DND-41 (cell line): ENCODE measurements at regions not wholly inside any gene's neighbourhood (a gene's known extent, or its start where the extent isn't known, plus 50 kb on each side); places are given as distances from the start of the nearest gene placed in this dataset.

Source experiments
- EZH2 ChIP-seq: IDR thresholded peaks from 3 replicates; pipeline ENCODE4 v1.6.1; 2012; ENCODE audit warnings: borderline replicate concordance, low read depth, mild to moderate bottlenecking, moderate library complexity, low read length, inconsistent platforms; ENCODE audit not compliant: severe bottlenecking
- TF ChIP-seq, protein P1 (sequence below): IDR thresholded peaks from 2 replicates; pipeline ENCODE4 v1.5.1; 2012; ENCODE audit warnings: borderline replicate concordance, low read length, moderate library complexity, mild to moderate bottlenecking; ENCODE audit not compliant: poor library complexity, severe bottlenecking; ENCODE audit errors: extremely low read depth

GRCh38 chr14:79947440-79948054 lies 263.8 kb downstream of the DIO2 start:
- TF ChIP-seq, protein P1, sequence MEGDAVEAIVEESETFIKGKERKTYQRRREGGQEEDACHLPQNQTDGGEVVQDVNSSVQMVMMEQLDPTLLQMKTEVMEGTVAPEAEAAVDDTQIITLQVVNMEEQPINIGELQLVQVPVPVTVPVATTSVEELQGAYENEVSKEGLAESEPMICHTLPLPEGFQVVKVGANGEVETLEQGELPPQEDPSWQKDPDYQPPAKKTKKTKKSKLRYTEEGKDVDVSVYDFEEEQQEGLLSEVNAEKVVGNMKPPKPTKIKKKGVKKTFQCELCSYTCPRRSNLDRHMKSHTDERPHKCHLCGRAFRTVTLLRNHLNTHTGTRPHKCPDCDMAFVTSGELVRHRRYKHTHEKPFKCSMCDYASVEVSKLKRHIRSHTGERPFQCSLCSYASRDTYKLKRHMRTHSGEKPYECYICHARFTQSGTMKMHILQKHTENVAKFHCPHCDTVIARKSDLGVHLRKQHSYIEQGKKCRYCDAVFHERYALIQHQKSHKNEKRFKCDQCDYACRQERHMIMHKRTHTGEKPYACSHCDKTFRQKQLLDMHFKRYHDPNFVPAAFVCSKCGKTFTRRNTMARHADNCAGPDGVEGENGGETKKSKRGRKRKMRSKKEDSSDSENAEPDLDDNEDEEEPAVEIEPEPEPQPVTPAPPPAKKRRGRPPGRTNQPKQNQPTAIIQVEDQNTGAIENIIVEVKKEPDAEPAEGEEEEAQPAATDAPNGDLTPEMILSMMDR, result no peak
- no peak for TF ChIP-seq EZH2
